ENCODE measurements at regions not wholly inside any gene's neighbourhood (a gene's known extent, or its start where the extent isn't known, plus 50 kb on each side); places are given as distances from the start of the nearest gene placed in this dataset.

- peak; percentile 58 for DNase-seq
- Histone ChIP-seq H2AFZ (ENCODE audit: low read depth, low read length) (no peak overlapping the region), H3K9me3 (ENCODE audit: control insufficient read depth, low read length) (no peaks in the 10 kb centered on the region), H2BK15ac (ENCODE audit: low read depth, poor library complexity, severe bottlenecking) (no peak overlapping the region), H2AK5ac (ENCODE audit: low read length, severe bottlenecking) (no peak overlapping the region), H4K8ac (ENCODE audit: low read length) (no peak overlapping the region), H3K14ac (ENCODE audit: low read length in 2 of 2) (no peak overlapping the region), H3K79me1 (replicated peaks; ENCODE audit: low read length, poor library complexity, severe bottlenecking) (no peaks in the 10 kb centered on the region), H3K18ac (ENCODE audit: low read depth in 1 of 2, low read length in 2 of 2) (no peak overlapping the region), H3K23ac (ENCODE audit: low read length in 2 of 2) (no peak overlapping the region), H3K36me3 (ENCODE audit: control insufficient read depth in 1 of 2, insufficient read depth in 2 of 2, low read depth in 1 of 2, low read length in 2 of 2) (no peaks in the 10 kb centered on the region), H3K4me2 (ENCODE audit: low read length, poor library complexity, severe bottlenecking) (no peak overlapping the region), H3K4me1 (ENCODE audit: control insufficient read depth, insufficient read depth, low read depth, low read length) (no peaks in the 10 kb centered on the region), H3K9ac (ENCODE audit: low read length) (no peak overlapping the region), H3K27me3 (ENCODE audit: control insufficient read depth in 1 of 2, insufficient read depth in 1 of 2, low read length in 2 of 2) (no peaks in the 10 kb centered on the region), H2BK12ac (ENCODE audit: low read length in 2 of 2) (no peak overlapping the region), H3K4ac (ENCODE audit: low read depth in 1 of 2, low read length in 2 of 2) (no peak overlapping the region), H2BK120ac (ENCODE audit: low read depth, low read length) (no peak overlapping the region), H4K91ac (ENCODE audit: low read length) (no peak overlapping the region), H3K27ac (ENCODE audit: low read length, poor library complexity, severe bottlenecking) (no peak overlapping the region), H2BK5ac (ENCODE audit: low read depth, low read length, poor library complexity, severe bottlenecking) (no peak overlapping the region), H3K4me3 (ENCODE audit: insufficient read depth in 1 of 2, low read depth in 1 of 2, low read length in 2 of 2) (no peak overlapping the region)
Observed at GRCh38 chr4:34108391-34108790, 2135.9 kb downstream of the ARAP2 start.

- H4K91ac ChIP-seq (ENCODE audit: low read length) = no peak overlapping the region
- H2BK15ac ChIP-seq (ENCODE audit: low read depth, poor library complexity, severe bottlenecking) = no peak overlapping the region
- no CpG with 5 or more reads among the region's 2 CpGs for WGBS
Observed at GRCh38 chr4:34112573-34112972, 2131.7 kb downstream of the ARAP2 start.

GRCh38 chr4:34138385-34138784 lies 2105.9 kb downstream of the ARAP2 start:
- H3K4me2 ChIP-seq (ENCODE audit: low read length, poor library complexity, severe bottlenecking) = no peak overlapping the region
- H3K9me3 ChIP-seq (ENCODE audit: control insufficient read depth, low read length) = peaks cover 4% of the 10 kb centered on the region
- H4K8ac ChIP-seq (ENCODE audit: low read length) = no peak overlapping the region
- H2BK5ac ChIP-seq (ENCODE audit: low read depth, low read length, poor library complexity, severe bottlenecking) = no peak overlapping the region
- H3K36me3 ChIP-seq (ENCODE audit: control insufficient read depth in 1 of 2, insufficient read depth in 2 of 2, low read depth in 1 of 2, low read length in 2 of 2) = no peaks in the 10 kb centered on the region
- WGBS = 79% methylated on average over 1 of the region's 2 CpGs
- no peak overlapping the region for H3K4ac ChIP-seq (ENCODE audit: low read depth in 1 of 2, low read length in 2 of 2)
- no peak overlapping the region for H2AK5ac ChIP-seq (ENCODE audit: low read length, severe bottlenecking)
- no peak overlapping the region for H4K91ac ChIP-seq (ENCODE audit: low read length)
- H2BK120ac ChIP-seq (ENCODE audit: low read depth, low read length) = no peak overlapping the region
- H2BK12ac ChIP-seq (ENCODE audit: low read length in 2 of 2) = no peak overlapping the region
- no peak overlapping the region for H3K4me3 ChIP-seq (ENCODE audit: insufficient read depth in 1 of 2, low read depth in 1 of 2, low read length in 2 of 2)
- no peak overlapping the region for H3K14ac ChIP-seq (ENCODE audit: low read length in 2 of 2)
- no peak overlapping the region for H3K27ac ChIP-seq (ENCODE audit: low read length, poor library complexity, severe bottlenecking)
- H3K23ac ChIP-seq (ENCODE audit: low read length in 2 of 2) = no peak overlapping the region
- no peaks in the 10 kb centered on the region for H3K27me3 ChIP-seq (ENCODE audit: control insufficient read depth in 1 of 2, insufficient read depth in 1 of 2, low read length in 2 of 2)
- no peak overlapping the region for H2AFZ ChIP-seq (ENCODE audit: low read depth, low read length)
- no peak overlapping the region for H3K9ac ChIP-seq (ENCODE audit: low read length)
- H3K4me1 ChIP-seq (ENCODE audit: control insufficient read depth, insufficient read depth, low read depth, low read length) = no peaks in the 10 kb centered on the region
- H3K79me1 ChIP-seq (replicated peaks; ENCODE audit: low read length, poor library complexity, severe bottlenecking) = no peaks in the 10 kb centered on the region
- DNase-seq = no peak
- H3K18ac ChIP-seq (ENCODE audit: low read depth in 1 of 2, low read length in 2 of 2) = no peak overlapping the region
- no peak overlapping the region for H2BK15ac ChIP-seq (ENCODE audit: low read depth, poor library complexity, severe bottlenecking)

More at GRCh38 chr4:34112573-34112972, 2131.7 kb downstream of the ARAP2 start:
- Histone ChIP-seq H3K36me3 (ENCODE audit: control insufficient read depth in 1 of 2, insufficient read depth in 2 of 2, low read depth in 1 of 2, low read length in 2 of 2) (no peaks in the 10 kb centered on the region), H3K4ac (ENCODE audit: low read depth in 1 of 2, low read length in 2 of 2) (no peak overlapping the region), H3K14ac (ENCODE audit: low read length in 2 of 2) (no peak overlapping the region), H3K79me1 (replicated peaks; ENCODE audit: low read length, poor library complexity, severe bottlenecking) (no peaks in the 10 kb centered on the region), H2AK5ac (ENCODE audit: low read length, severe bottlenecking) (no peak overlapping the region), H3K4me1 (ENCODE audit: control insufficient read depth, insufficient read depth, low read depth, low read length) (no peaks in the 10 kb centered on the region), H2BK120ac (ENCODE audit: low read depth, low read length) (no peak overlapping the region), H3K18ac (ENCODE audit: low read depth in 1 of 2, low read length in 2 of 2) (no peak overlapping the region), H3K4me2 (ENCODE audit: low read length, poor library complexity, severe bottlenecking) (no peak overlapping the region), H3K4me3 (ENCODE audit: insufficient read depth in 1 of 2, low read depth in 1 of 2, low read length in 2 of 2) (no peak overlapping the region), H3K27me3 (ENCODE audit: control insufficient read depth in 1 of 2, insufficient read depth in 1 of 2, low read length in 2 of 2) (no peaks in the 10 kb centered on the region), H3K9me3 (ENCODE audit: control insufficient read depth, low read length) (no peaks in the 10 kb centered on the region), H3K27ac (ENCODE audit: low read length, poor library complexity, severe bottlenecking) (no peak overlapping the region), H4K8ac (ENCODE audit: low read length) (no peak overlapping the region), H2BK12ac (ENCODE audit: low read length in 2 of 2) (no peak overlapping the region), H3K9ac (ENCODE audit: low read length) (no peak overlapping the region), H2AFZ (ENCODE audit: low read depth, low read length) (no peak overlapping the region), H2BK5ac (ENCODE audit: low read depth, low read length, poor library complexity, severe bottlenecking) (no peak overlapping the region), H3K23ac (ENCODE audit: low read length in 2 of 2) (no peak overlapping the region)
- DNase-seq = no peak

GRCh38 chr4:34139346-34139745 lies 2105.0 kb downstream of the ARAP2 start:
- H3K9ac ChIP-seq (ENCODE audit: low read length) = no peak overlapping the region

More at GRCh38 chr4:34139346-34139745, 2105.0 kb downstream of the ARAP2 start:
- Histone ChIP-seq H3K4me2 (ENCODE audit: low read length, poor library complexity, severe bottlenecking) (no peak overlapping the region), H2AK5ac (ENCODE audit: low read length, severe bottlenecking) (no peak overlapping the region), H4K8ac (ENCODE audit: low read length) (no peak overlapping the region), H3K27me3 (ENCODE audit: control insufficient read depth in 1 of 2, insufficient read depth in 1 of 2, low read length in 2 of 2) (no peaks in the 10 kb centered on the region), H3K9me3 (ENCODE audit: control insufficient read depth, low read length) (peaks cover 4% of the 10 kb centered on the region), H2BK5ac (ENCODE audit: low read depth, low read length, poor library complexity, severe bottlenecking) (no peak overlapping the region), H3K79me1 (replicated peaks; ENCODE audit: low read length, poor library complexity, severe bottlenecking) (no peaks in the 10 kb centered on the region), H4K91ac (ENCODE audit: low read length) (no peak overlapping the region), H2BK120ac (ENCODE audit: low read depth, low read length) (no peak overlapping the region), H3K23ac (ENCODE audit: low read length in 2 of 2) (no peak overlapping the region), H2BK15ac (ENCODE audit: low read depth, poor library complexity, severe bottlenecking) (no peak overlapping the region), H3K4me1 (ENCODE audit: control insufficient read depth, insufficient read depth, low read depth, low read length) (no peaks in the 10 kb centered on the region), H2AFZ (ENCODE audit: low read depth, low read length) (no peak overlapping the region), H3K4ac (ENCODE audit: low read depth in 1 of 2, low read length in 2 of 2) (no peak overlapping the region), H3K36me3 (ENCODE audit: control insufficient read depth in 1 of 2, insufficient read depth in 2 of 2, low read depth in 1 of 2, low read length in 2 of 2) (no peaks in the 10 kb centered on the region), H3K27ac (ENCODE audit: low read length, poor library complexity, severe bottlenecking) (no peak overlapping the region), H2BK12ac (ENCODE audit: low read length in 2 of 2) (no peak overlapping the region), H3K4me3 (ENCODE audit: insufficient read depth in 1 of 2, low read depth in 1 of 2, low read length in 2 of 2) (no peak overlapping the region), H3K14ac (ENCODE audit: low read length in 2 of 2) (no peak overlapping the region), H3K18ac (ENCODE audit: low read depth in 1 of 2, low read length in 2 of 2) (no peak overlapping the region)
- no peak for DNase-seq
